ENCODE measurements at regions not wholly inside any gene's neighbourhood (a gene's known extent, or its start where the extent isn't known, plus 50 kb on each side); places are given as distances from the start of the nearest gene placed in this dataset.

DNA sequence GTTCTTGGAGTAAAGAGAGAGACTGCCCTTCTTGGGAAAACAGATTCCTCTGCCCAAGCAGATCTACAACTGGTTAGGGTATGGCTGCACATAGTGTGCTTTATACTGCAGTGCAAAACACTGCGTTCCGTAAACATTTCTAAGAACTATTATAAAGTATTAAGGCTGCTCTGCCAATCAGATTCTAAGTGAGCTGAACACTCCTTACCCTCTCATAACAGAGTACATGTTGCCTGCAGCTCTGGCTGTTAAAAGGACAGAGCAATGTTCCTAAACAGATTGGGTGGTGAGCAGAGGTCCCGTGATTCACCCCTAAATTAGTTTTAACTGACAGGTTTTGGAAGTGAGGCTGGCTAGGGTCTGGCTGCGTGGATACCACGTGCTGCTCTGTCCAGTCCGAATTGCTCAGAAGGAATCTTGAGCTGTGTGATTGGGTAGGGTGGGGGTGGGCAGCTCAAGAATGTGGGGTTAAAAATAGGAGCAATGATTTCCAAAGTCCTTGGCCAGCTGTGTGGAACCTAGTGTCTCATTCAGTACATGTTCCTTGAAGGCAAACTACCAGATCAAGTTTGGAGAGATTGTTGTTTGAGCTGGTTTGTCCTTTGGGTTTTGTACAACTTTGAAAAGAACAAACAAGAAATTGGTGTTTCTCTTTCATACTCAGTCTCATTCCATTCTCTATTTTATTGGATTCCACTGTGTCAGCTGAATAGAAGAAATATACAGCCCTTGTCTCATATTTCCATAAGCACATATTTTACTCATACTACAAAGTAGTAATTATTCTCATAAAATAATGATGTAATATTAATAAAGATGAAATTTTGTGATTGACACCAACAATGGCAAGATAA is 497.6 kb upstream of the CD180 start:
- no peak overlapping the region for H3K4me3 Mint-ChIP-seq
- no peak for ATAC-seq (ENCODE audit: poor library complexity)
- no peaks in the 10 kb centered on the region for H3K27me3 Mint-ChIP-seq
- POLR2A ChIA-PET = no interaction called here
- DNase-seq = no peak
- Histone ChIP-seq H3K27me3 (ENCODE audit: control insufficient read depth in 1 of 2, insufficient read depth in 2 of 2, low read length in 2 of 2) (no peaks in the 10 kb centered on the region), H3K36me3 (ENCODE audit: insufficient read depth, low read length) (no peaks in the 10 kb centered on the region), H3K9me3 (ENCODE audit: control insufficient read depth in 1 of 2, insufficient read depth in 1 of 2, low read length in 2 of 2) (no peaks in the 10 kb centered on the region), H3K4me3 (ENCODE audit: low read length) (no peak overlapping the region), H3K4me1 (ENCODE audit: insufficient read depth, low read length) (no peaks in the 10 kb centered on the region), H3K27ac (ENCODE audit: low read depth in 1 of 2, low read length in 2 of 2) (no peak overlapping the region)
- CTCF ChIA-PET = no interaction called here
- no peaks in the 10 kb centered on the region for H3K4me1 Mint-ChIP-seq (ENCODE audit: low read depth)
- H3K9me3 Mint-ChIP-seq = no peaks in the 10 kb centered on the region
- no peaks in the 10 kb centered on the region for H3K36me3 Mint-ChIP-seq (ENCODE audit: low read depth)
- TF ChIP-seq, protein P1, sequence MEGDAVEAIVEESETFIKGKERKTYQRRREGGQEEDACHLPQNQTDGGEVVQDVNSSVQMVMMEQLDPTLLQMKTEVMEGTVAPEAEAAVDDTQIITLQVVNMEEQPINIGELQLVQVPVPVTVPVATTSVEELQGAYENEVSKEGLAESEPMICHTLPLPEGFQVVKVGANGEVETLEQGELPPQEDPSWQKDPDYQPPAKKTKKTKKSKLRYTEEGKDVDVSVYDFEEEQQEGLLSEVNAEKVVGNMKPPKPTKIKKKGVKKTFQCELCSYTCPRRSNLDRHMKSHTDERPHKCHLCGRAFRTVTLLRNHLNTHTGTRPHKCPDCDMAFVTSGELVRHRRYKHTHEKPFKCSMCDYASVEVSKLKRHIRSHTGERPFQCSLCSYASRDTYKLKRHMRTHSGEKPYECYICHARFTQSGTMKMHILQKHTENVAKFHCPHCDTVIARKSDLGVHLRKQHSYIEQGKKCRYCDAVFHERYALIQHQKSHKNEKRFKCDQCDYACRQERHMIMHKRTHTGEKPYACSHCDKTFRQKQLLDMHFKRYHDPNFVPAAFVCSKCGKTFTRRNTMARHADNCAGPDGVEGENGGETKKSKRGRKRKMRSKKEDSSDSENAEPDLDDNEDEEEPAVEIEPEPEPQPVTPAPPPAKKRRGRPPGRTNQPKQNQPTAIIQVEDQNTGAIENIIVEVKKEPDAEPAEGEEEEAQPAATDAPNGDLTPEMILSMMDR (IDR thresholded peaks at IDR 0.05) = no peak
- no peak overlapping the region for H3K27ac Mint-ChIP-seq
- intact Hi-C loops (cut with DNase I, micrococcal nuclease) = no loop called here

DNA sequence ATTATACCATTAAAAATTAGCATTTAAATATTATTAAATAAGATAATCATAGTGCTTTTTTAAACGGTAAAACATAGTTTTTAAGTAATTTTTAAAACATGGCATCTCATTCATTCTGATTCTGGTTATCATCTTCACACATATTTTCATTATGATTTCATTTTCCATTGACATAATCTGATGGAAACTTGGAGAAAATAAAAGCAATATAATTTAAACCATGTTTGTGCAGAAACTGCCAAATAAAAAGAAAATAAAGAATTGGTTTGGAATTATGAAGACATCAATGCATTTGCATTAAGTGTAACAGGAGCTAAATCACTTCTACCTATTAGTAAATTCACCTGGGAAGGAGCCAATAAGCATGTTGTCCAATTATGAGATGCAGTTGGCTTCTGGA is 490.1 kb upstream of the CD180 start:
- ChIA-PET POLR2A (no interaction called here), CTCF (no interaction called here)
- Histone ChIP-seq H3K36me3 (ENCODE audit: insufficient read depth, low read length) (no peaks in the 10 kb centered on the region), H3K4me3 (ENCODE audit: low read length) (no peak overlapping the region), H3K27me3 (ENCODE audit: control insufficient read depth in 1 of 2, insufficient read depth in 2 of 2, low read length in 2 of 2) (no peaks in the 10 kb centered on the region), H3K9me3 (ENCODE audit: control insufficient read depth in 1 of 2, insufficient read depth in 1 of 2, low read length in 2 of 2) (no peaks in the 10 kb centered on the region), H3K27ac (ENCODE audit: low read depth in 1 of 2, low read length in 2 of 2) (no peak overlapping the region), H3K4me1 (ENCODE audit: insufficient read depth, low read length) (no peaks in the 10 kb centered on the region)
- Mint-ChIP-seq H3K27me3 (peaks cover 4% of the 10 kb centered on the region), H3K4me3 (no peak overlapping the region), H3K9me3 (no peaks in the 10 kb centered on the region), H3K36me3 (ENCODE audit: low read depth) (no peaks in the 10 kb centered on the region), H3K4me1 (ENCODE audit: low read depth) (no peaks in the 10 kb centered on the region), H3K27ac (no peak overlapping the region)
- intact Hi-C loops (cut with DNase I, micrococcal nuclease) = no loop called here
- TF ChIP-seq, protein P1 (IDR thresholded peaks at IDR 0.05) = no peak
- ATAC-seq (ENCODE audit: poor library complexity) = no peak
- no peak for DNase-seq

DNA sequence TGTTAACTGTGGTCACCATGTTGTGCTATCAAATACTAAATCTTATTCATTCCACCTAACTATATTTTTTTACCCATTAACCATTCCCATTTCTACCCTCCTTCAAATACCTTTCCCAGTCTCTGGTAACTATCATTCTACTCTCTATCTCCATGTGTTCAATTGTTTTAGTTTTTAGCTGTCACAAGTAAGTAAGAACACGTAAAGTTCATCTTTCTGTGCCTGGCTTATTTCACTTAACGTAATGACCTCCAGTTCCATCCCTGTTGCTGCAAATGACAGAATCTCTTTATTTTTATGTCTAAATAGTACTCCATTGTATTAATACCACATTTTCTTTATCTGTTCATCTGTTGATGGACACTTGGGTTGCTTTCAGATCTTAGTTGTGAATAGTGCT is 485.1 kb upstream of the CD180 start:
- H3K27ac ChIP-seq (ENCODE audit: low read depth in 1 of 2, low read length in 2 of 2) = no peak overlapping the region
- intact Hi-C loops (cut with DNase I, micrococcal nuclease) = no loop called here
- no peaks in the 10 kb centered on the region for H3K4me1 ChIP-seq (ENCODE audit: insufficient read depth, low read length)
- TF ChIP-seq, protein P1 (IDR thresholded peaks at IDR 0.05) = no peak
- H3K9me3 Mint-ChIP-seq = no peaks in the 10 kb centered on the region
- no peaks in the 10 kb centered on the region for H3K27me3 ChIP-seq (ENCODE audit: control insufficient read depth in 1 of 2, insufficient read depth in 2 of 2, low read length in 2 of 2)
- no peak overlapping the region for H3K4me3 Mint-ChIP-seq
- ATAC-seq (ENCODE audit: poor library complexity) (no peak), DNase-seq (no peak)
- no peak overlapping the region for H3K4me3 ChIP-seq (ENCODE audit: low read length)
- no peaks in the 10 kb centered on the region for H3K4me1 Mint-ChIP-seq (ENCODE audit: low read depth)
- H3K27me3 Mint-ChIP-seq = peaks cover 4% of the 10 kb centered on the region
- H3K27ac Mint-ChIP-seq = no peak overlapping the region
- CTCF ChIA-PET = no interaction called here
- POLR2A ChIA-PET = no interaction called here
- H3K36me3 ChIP-seq (ENCODE audit: insufficient read depth, low read length) = no peaks in the 10 kb centered on the region
- H3K36me3 Mint-ChIP-seq (ENCODE audit: low read depth) = no peaks in the 10 kb centered on the region
- no peaks in the 10 kb centered on the region for H3K9me3 ChIP-seq (ENCODE audit: control insufficient read depth in 1 of 2, insufficient read depth in 1 of 2, low read length in 2 of 2)

Data from CD4-positive, alpha-beta T cell (primary cell).